ENCODE measurements at regions not wholly inside any gene's neighbourhood (a gene's known extent, or its start where the extent isn't known, plus 50 kb on each side); places are given as distances from the start of the nearest gene placed in this dataset.

DNA sequence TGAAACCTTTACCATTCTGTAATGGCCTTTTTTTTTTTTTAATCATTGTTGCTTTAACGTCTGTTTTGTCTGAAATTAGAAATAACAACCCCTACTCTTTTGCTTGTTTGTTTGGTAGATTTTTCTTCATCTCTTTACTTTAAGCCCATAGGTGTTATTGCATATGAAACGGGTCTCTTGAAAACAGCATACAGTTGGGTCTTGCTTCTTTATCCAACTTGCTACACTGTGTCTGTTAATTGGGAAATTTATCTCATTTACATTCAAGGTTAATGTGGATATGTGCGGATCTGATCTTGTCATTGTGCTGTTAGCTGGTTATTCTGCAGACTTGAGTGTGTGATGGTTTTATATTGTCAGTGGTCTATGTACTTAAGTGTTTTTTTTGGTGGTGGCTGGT is 78.9 kb upstream of the COP1 start:
- H3K9me3 ChIP-seq (replicated peaks; ENCODE audit: insufficient read depth, low read length), result no peaks in the 10 kb centered on the region
- no peak for TF ChIP-seq EZH2 (optimal IDR thresholded peaks at IDR 0.05; ENCODE audit: low read depth, low read length)
- no peak for TF ChIP-seq EZH2phosphoT487 (IDR thresholded peaks at IDR 0.05; ENCODE audit: low read length)
- no peak for TF ChIP-seq CTCF (IDR thresholded peaks at IDR 0.05; ENCODE audit: low read length)
- H3K27me3 ChIP-seq (replicated peaks; ENCODE audit: insufficient read depth, low read length), result no peaks in the 10 kb centered on the region
- H3K9me2 ChIP-seq (replicated peaks; ENCODE audit: insufficient read depth, low read length), result no peaks in the 10 kb centered on the region
- DNase-seq, result no peak
- no peaks in the 10 kb centered on the region for H3K79me2 ChIP-seq (ENCODE audit: low read length)
- no peak overlapping the region for H2AFZ ChIP-seq (ENCODE audit: low read length)
- no peaks in the 10 kb centered on the region for H3K4me1 ChIP-seq (ENCODE audit: low read length)
- no peaks in the 10 kb centered on the region for H3F3A ChIP-seq (ENCODE audit: insufficient read depth, low read length)
- H3K4me3 ChIP-seq (ENCODE audit: low read length), result no peak overlapping the region
- no peaks in the 10 kb centered on the region for H3K36me3 ChIP-seq (replicated peaks; ENCODE audit: insufficient read depth, low read length)
- no peak overlapping the region for H3K27ac ChIP-seq (ENCODE audit: low read length)
- no peak overlapping the region for H3K9ac ChIP-seq (ENCODE audit: low read length)
- no peak overlapping the region for H3K4me2 ChIP-seq (ENCODE audit: low read depth, low read length)
- no peaks in the 10 kb centered on the region for H4K20me1 ChIP-seq (ENCODE audit: insufficient read depth, low read length)

DNA sequence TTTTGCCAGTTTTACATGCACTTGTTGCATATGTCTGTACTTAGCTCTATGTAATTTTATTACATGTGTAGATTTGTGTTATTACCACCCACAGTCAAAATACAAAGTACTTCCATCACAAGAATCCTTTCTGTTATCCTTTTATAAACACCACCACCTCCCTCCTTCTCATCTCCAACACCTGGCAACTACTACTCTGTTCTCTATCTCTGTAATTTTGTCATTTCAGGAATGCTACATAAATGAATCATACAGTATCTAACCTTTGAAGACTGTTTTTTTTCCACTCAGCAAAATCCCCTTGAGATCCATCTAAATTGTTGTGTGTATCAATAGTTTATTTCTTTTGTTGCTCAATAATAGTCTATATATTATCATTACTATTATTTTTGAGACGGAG is 64.5 kb upstream of the COP1 start:
- no peak overlapping the region for H2AFZ ChIP-seq (ENCODE audit: low read length)
- no peaks in the 10 kb centered on the region for H4K20me1 ChIP-seq (ENCODE audit: insufficient read depth, low read length)
- TF ChIP-seq CTCF (IDR thresholded peaks at IDR 0.05; ENCODE audit: low read length), result no peak
- TF ChIP-seq EZH2phosphoT487 (IDR thresholded peaks at IDR 0.05; ENCODE audit: low read length), result no peak
- TF ChIP-seq EZH2 (optimal IDR thresholded peaks at IDR 0.05; ENCODE audit: low read depth, low read length), result no peak
- no peaks in the 10 kb centered on the region for H3K36me3 ChIP-seq (replicated peaks; ENCODE audit: insufficient read depth, low read length)
- no peak for DNase-seq
- no peak overlapping the region for H3K9ac ChIP-seq (ENCODE audit: low read length)
- no peaks in the 10 kb centered on the region for H3K79me2 ChIP-seq (ENCODE audit: low read length)
- no peaks in the 10 kb centered on the region for H3K9me2 ChIP-seq (replicated peaks; ENCODE audit: insufficient read depth, low read length)
- no peak overlapping the region for H3K4me3 ChIP-seq (ENCODE audit: low read length)
- no peaks in the 10 kb centered on the region for H3K9me3 ChIP-seq (replicated peaks; ENCODE audit: insufficient read depth, low read length)
- no peaks in the 10 kb centered on the region for H3F3A ChIP-seq (ENCODE audit: insufficient read depth, low read length)
- H3K27ac ChIP-seq (ENCODE audit: low read length), result no peak overlapping the region
- H3K4me2 ChIP-seq (ENCODE audit: low read depth, low read length), result no peak overlapping the region
- no peaks in the 10 kb centered on the region for H3K27me3 ChIP-seq (replicated peaks; ENCODE audit: insufficient read depth, low read length)
- no peaks in the 10 kb centered on the region for H3K4me1 ChIP-seq (ENCODE audit: low read length)

Measured in MM.1S (cell line).